Epithelial cell of esophagus (primary cell): ENCODE measurements at regions not wholly inside any gene's neighbourhood (a gene's known extent, or its start where the extent isn't known, plus 50 kb on each side); places are given as distances from the start of the nearest gene placed in this dataset.

ENCODE experiments used
- DNase-seq: peaks from one replicate; pipeline ENCODE4 v3.0.0; 2010; ENCODE audit warnings: low read depth
- H3K4me3 ChIP-seq: 2 replicates; pipeline ENCODE4 v1.5.1; 2011; ENCODE audit warnings: mild to moderate bottlenecking, low read length, control low read depth
- CTCF ChIP-seq: IDR thresholded peaks from 2 replicates; pipeline ENCODE4 v1.5.1; 2011; ENCODE audit warnings: low read depth, mild to moderate bottlenecking, low read length, control low read depth, inconsistent platforms; ENCODE audit not compliant: insufficient read depth; ENCODE audit errors: missing control alignments

GRCh38 chr7:145915679-145916078, 200.9 kb upstream of the CNTNAP2 start:
- no peak for TF ChIP-seq CTCF
- no peak for DNase-seq

GRCh38 chr7:145909991-145910513, 206.5 kb upstream of the CNTNAP2 start:
- DNase-seq = no peak
- no peak overlapping the region for H3K4me3 ChIP-seq
- TF ChIP-seq CTCF = no peak

More at GRCh38 chr7:145915679-145916078, 200.9 kb upstream of the CNTNAP2 start:
- H3K4me3 ChIP-seq = no peak overlapping the region

GRCh38 chr7:145903658-145904057, 212.9 kb upstream of the CNTNAP2 start:
- DNase-seq = no peak
- no peak for TF ChIP-seq CTCF
- no peak overlapping the region for H3K4me3 ChIP-seq

GRCh38 chr7:145902123-145902522, 214.5 kb upstream of the CNTNAP2 start:
- H3K4me3 ChIP-seq = no peak overlapping the region
- DNase-seq = no peak
- no peak for TF ChIP-seq CTCF

GRCh38 chr7:145899938-145900337, 216.7 kb upstream of the CNTNAP2 start:
- no peak for TF ChIP-seq CTCF
- DNase-seq = no peak
- no peak overlapping the region for H3K4me3 ChIP-seq

GRCh38 chr7:145893925-145894535, 222.6 kb upstream of the CNTNAP2 start:
- no peak overlapping the region for H3K4me3 ChIP-seq
- TF ChIP-seq CTCF = no peak
- DNase-seq = no peak
